Stomach (tissue), 4 donors: ENCODE measurements at regions not wholly inside any gene's neighbourhood (a gene's known extent, or its start where the extent isn't known, plus 50 kb on each side); places are given as distances from the start of the nearest gene placed in this dataset.

Experiments used
- POLR2A ChIP-seq, 4 donors: fragments of 450-650 bp; IDR thresholded peaks; one replicate each; pipeline ENCODE4 v1.6.1; 2016; ENCODE audit warnings: antibody characterized with exemption in 4 of 4, control low read depth in 2 of 4, mild to moderate bottlenecking in 1 of 4, moderate library complexity in 1 of 4
- TF ChIP-seq, protein P1 (sequence below), 7 experiments: fragments of 450-650 bp in 4 of 7; fragments of 200-600 bp in 3 of 7; sonication (generic) in 3 of 7; IDR thresholded peaks; one replicate each; pipeline ENCODE4 v1.5.1; 2016 to 2019; ENCODE audit warnings: antibody characterized with exemption in 7 of 7, control low read depth in 2 of 7, mild to moderate bottlenecking in 1 of 7

GRCh38 chr2:235302263-235302662 lies 191.6 kb upstream of the AGAP1 start:
- TF ChIP-seq, protein P1, sequence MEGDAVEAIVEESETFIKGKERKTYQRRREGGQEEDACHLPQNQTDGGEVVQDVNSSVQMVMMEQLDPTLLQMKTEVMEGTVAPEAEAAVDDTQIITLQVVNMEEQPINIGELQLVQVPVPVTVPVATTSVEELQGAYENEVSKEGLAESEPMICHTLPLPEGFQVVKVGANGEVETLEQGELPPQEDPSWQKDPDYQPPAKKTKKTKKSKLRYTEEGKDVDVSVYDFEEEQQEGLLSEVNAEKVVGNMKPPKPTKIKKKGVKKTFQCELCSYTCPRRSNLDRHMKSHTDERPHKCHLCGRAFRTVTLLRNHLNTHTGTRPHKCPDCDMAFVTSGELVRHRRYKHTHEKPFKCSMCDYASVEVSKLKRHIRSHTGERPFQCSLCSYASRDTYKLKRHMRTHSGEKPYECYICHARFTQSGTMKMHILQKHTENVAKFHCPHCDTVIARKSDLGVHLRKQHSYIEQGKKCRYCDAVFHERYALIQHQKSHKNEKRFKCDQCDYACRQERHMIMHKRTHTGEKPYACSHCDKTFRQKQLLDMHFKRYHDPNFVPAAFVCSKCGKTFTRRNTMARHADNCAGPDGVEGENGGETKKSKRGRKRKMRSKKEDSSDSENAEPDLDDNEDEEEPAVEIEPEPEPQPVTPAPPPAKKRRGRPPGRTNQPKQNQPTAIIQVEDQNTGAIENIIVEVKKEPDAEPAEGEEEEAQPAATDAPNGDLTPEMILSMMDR (IDR thresholded peaks at IDR 0.05): no peak
- TF ChIP-seq POLR2A (IDR thresholded peaks at IDR 0.05): no peak
